Stimulated activated CD8-positive, alpha-beta memory T cell treated with anti-CD3 and anti-CD28 coated beads, Interleukin-2, amount 100 ng/mL, for 1 hour (primary cell): ENCODE measurements at regions not wholly inside any gene's neighbourhood (a gene's known extent, or its start where the extent isn't known, plus 50 kb on each side); places are given as distances from the start of the nearest gene placed in this dataset.
"Not testable (repeated sequence)": the region's sequence is repeated elsewhere in the genome, so short reads cannot be mapped to it uniquely, and the experiment has no call there.

Experiments
- DNase-seq, 2 donors: peaks; one replicate each; pipeline ENCODE4 v3.0.0-alpha.2; 2020; ENCODE audit warnings: low read depth in 2 of 2

DNA sequence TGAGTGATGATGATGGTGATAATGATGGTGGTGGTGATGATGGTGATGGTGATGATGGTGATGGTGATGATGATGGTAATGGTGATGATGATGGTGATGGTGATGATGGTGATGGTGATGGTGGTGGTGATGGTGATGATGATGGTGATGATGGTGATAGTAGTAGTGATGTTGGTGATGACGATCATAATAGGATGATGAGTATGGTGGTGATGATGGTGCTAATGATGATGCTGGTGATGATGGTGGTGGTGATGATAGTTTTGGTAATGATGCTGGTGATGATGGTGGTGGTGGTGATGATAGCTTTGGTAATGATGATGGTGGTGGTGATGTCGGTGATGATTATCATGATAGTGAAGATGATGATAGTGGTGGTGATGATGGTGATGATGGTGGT lies 171.5 kb upstream of the SFSWAP start:
- DNase-seq, result no peak

DNA sequence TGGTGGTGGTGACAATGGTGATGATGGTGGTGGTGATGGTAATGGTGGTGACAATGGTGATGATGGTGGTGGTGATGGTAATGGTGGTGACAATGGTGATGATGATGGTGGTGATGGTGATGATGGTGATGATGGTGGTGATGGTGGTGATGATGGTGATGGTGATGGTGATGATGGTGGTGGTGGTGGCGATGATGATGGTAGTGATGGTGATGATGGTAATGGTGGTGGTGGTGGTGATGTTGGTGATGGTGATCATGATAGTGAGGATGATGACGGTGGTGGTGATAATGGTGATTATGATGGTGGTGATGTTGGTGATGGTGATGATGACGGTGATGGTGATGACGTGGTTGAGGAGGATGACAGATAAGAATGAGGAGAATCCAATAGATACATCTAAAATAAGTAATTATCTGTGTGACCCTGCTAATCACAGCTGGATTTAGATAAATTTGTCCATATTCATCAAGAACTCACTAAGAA lies 170.7 kb upstream of the SFSWAP start:
- DNase-seq, result no peak

DNA sequence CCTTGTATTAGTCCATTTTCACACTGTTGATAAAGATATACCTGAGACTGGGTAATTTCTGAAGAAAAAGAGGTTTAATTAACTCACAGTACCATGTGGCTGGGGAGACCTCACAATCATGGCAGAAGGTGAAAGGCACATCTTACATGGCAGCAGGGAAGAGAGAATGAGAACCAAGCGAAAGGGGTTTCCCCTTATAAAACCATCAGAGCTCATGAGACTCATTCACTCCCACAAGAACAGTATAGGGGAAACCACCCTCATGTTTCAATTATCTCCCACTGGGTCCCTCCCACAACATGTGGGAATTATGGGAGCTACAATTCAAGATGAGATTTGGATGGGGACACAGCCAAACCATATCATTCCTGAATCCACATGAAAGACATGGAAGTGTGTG lies 169.4 kb upstream of the SFSWAP start:
- not testable (repeated sequence) for DNase-seq

DNA sequence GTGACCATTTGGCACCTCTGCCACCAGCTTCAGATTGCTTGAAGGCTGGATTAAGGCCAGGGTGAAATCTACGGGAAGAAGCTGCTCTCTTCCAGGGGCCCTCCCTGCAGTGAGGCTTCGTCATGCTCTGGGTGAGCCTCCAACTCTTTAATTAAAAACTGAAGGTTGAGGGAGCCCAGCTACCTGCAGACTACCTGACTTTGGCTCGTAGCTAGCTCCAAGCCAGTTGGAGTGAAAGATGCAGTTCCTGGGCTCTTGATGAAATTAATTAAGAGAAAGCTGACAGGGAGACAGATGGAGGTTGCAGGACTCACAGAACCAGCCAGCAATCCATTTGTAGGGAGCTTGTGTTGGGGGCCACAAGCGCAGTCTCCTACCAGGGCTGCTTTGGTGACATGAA lies 168.5 kb upstream of the SFSWAP start:
- no peak for DNase-seq

DNA sequence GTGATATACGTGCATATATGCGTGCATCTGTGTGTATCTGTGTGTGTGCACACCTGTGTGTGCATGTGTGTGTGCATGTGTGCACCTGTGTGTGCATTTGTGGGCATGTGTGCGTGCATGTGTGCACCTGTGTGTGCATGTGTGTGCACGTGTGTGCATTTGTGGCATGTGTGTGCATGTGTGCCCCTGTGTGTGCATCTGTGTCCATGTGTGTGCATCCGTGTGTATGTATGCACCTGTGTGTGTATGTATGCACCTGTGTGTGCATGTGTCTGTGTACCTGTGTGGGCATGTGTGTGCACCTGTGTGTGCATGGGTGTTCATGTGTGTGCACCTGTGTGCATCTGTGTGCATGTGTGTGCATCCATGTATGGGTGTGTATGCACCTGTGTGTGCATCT lies 167.8 kb upstream of the SFSWAP start:
- no peak for DNase-seq

DNA sequence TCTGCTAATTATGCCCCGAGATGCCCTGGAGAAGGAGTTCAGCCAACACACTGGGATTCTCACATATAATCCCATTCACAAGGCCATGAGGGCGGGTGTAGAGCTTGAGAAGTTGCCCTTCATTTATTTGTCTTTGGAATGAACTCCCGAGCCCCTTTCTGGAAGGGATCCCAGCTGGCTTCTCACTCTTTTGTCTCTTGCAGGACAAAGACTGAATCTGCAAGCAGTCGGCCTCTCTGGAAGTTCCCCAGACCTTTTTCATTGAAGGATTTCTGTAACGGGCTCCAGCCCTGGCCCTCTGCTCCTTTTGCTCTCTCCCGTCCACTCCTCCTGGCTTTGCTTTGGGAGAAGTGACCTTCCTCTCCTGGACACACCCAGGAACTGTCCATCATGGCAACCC lies 163.3 kb upstream of the SFSWAP start:
- DNase-seq, result no peak

DNA sequence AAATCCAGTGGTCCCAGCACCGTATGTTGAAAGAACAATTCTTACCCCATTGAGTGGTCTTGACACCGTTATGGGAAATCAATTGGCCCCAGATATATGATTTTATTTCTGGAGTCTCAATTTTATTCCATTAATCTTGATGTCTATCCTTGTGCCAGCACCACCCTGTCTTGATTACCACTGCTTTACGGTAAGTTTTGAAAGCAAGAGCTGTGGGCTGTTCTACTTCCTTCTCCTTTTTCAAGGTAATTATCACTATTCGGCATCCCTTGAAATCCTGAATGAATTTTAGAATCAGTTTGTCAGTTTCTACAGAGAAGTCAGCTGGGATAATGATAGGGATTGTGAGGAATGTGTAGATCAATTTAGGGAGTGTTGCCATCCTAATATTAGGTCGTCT lies 160.8 kb upstream of the SFSWAP start:
- no peak for DNase-seq

DNA sequence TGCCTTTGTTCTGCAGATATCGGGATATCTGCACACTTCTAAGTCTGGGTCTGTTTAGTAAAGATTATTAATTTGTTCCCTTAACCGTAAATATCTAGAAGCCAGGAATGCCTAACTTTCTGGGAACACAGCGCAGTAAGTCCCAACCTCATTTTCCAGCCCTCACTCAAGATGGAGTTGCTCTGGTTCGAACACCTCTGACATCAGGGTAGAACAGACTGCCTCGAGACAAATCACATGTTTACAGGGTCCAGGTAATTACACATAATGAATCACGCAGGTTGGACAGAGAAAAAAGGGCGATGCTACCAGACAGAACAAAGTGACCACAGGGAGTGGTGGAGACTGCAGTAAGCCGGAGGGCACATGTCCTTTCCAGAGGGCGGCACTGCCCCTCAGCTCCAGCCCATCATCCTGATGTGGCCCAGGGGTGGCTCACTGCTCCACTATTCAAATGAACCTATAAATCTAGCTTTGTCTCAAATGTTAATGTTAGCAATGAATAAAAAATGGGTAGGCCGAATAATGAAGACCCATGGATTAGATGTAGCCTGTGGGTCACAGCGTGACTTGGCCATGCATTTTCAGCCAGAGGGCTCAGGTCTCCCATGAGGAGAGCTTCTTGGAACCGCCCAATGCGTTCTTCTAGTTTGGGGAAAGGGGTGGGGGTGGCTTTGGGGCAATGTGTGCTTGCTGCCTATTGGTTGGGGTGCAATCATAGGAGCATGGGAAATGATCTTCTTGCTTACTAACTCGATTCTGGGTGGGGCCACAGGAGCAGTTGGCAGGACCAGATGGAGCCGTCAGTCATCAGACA lies 159.0 kb upstream of the SFSWAP start:
- no peak for DNase-seq

DNA sequence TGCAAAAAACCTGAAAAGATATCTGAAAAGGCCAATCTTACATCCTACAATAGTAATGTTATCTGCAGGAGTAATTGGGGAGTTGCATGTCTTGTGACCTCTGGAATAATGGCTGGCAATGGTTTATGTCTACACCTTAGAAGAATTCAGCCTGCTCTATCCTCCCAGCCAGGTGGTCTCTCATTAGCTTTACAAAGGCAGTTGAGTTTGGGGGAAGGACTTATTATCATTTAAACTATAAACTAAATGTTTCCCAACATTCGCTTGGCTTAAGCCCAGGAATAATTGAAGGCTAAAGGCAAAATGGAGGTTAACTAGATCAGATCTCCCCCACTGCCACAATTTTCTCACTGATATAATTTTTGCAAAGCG lies 158.4 kb upstream of the SFSWAP start:
- no peak for DNase-seq

DNA sequence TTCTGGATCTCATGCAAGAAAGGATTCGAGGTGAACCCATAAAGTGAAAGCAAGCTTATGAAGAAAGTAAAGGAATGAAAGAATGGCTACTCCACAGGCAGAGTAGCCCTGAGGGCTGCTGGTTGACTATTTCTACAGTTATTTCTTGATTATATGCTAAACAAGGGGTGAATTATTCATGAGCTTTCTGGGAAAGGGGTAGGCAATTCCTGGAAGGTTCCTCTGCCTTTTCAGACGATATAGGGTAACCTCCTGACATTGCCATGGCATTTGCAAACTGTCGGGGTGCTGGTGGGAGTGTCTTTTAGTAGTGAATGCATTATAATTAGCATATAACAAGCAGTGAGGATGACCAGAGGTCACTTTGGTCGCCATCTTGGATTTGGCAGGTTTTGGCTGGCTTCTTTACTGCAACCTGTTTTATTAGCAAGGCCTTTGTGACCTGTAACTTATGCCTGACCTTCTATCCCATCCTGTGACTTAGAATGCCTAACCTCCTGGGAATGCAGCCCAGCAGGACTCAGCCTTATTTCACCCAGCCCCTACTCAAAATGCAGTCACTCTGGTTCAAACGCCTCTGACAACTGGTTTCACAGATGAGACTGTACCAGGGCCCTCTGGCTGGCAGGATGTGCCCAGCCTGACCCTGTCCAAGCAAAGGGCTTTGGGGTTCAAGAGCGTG lies 157.7 kb upstream of the SFSWAP start:
- no peak for DNase-seq

DNA sequence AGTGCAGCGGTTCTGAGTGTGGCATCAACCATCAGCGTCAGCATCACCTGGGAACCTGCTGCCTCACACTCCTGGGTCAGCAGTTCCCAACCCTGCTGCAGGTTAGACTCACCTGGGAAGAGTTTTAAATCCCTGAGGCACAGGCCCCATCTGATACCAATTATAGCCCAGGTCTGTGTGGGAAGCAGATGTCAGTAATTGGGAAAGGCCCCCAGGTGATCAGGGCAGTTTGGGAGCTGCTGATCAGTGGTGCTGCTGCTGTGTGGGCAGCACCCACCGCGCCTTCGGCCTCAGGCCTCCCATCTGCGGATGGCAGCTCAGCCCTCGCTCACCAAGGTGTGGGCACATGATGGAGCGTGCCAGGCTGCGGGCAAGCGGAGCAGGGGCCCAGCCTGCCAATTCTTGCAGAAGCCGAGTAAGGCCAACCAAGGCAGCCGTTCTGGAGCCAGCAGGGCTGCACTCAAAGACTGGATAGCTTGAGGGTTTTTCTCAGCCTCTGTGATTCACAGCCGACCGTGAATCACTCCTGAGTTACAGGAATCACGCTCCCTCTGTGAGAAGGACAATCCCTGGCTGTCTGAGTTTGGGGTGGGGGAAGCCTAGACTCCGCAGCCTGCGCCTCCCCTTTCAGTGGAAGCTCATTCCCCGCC lies 155.6 kb upstream of the SFSWAP start:
- DNase-seq, result no peak

DNA sequence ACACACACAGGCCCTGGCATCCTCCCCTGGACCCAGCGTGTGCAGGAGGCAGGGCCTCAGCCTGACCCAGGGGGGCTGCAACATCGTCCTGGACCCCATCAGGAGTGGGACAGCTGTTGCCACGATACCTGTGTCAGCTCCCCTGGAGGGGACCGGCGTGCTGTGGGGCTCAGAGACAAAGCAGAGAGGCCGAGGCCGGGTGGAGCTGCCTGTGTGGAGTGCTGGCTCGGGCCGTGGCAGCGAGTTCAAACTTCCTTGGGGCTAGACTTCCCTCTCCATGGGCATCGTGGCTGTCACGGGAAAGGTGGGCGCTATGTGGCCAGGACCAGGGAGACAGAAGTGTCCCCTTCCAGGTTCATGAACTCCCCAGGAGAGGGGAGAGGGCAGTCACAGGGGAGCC lies 155.0 kb upstream of the SFSWAP start:
- no peak for DNase-seq

DNA sequence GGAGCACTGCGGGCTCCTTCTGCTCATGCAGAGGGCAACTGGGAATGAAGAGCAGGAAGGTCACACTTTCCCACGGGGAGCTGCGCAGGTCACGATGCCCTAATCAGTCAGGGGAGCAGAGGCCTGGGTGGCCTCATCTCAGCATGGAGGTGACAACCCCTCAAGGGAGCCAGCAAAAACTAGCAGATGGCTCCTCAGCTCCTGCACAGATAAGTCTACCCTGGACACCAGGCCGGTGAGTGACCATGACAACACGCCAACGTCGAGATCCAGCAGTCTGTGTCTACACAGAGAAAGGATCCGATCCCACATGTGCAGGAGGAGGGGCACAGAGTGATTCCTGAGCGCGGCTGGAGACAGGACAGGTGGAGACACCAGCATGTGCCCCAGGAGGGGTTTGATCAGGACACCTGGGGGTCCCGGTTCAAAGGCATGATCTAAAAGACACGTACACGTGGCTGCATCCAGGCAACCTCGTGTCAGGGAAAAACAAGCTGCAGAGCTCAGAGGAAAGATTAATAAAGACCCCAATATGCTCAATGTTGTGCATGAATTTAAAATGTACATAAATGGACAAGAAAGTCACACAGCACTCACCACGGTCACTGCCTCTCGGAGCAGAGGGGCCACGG lies 153.7 kb upstream of the SFSWAP start:
- no peak for DNase-seq

DNA sequence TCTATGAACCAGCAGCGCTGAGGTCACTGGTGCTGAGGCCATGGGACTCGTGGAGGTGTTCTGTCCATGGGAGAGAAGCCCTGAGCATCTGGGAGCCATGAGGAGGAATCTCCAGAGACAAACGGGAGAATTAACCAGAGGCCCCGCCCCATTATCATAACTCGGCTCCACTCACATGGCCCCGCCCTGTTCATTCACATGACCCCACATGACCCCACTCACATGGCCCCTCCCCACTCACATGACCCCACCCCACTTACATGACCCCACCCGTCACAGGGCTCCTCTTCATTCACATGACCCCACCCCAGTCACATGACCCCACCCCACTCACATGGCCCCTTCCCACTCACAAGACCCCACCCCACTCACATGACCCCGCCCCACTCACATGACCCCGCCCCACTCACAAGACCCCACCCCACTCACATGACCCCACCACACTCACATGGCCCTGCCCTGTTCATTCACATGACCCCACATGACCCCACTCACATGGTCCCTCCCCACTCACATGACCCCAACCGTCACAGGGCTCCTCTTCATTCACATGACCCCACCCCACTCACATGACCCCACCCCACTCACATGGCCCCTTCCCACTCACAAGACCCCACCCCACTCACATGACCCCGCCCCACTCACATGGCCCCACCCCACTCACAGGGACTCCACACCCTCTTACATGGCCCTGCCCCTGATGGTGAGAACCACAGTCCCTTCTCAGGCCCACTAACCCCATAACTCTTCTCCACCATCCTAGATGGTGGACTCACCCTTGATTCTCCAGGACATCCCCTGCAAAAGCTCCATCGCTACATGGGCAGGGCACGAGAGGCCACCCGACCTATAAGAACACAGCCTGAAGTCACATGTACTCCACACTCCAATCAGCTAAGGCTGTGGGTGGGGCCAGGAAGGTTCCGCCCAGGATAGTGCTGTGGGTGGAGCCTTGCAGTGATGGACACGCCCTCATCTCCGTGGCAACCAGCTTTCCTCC lies 151.1 kb upstream of the SFSWAP start:
- DNase-seq, result no peak

DNA sequence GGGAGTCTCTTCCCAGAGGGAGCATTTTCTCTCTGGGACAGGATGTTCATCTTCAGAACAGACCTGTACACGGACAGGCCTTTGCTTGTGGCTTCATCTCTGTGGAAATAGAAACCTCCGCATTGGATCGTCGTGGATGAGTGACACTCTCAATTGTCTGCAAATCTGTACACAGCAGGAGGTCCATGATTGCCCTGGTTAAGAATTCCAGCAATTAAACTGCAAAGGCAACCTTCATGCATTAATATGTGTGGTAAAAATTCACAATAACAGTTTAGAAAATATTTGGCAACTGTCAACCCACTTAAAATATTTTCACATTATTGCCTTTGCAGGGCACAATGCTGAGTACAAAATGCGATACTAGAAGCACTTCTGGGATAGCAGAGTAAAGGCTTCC lies 149.8 kb upstream of the SFSWAP start:
- DNase-seq, result no peak

DNA sequence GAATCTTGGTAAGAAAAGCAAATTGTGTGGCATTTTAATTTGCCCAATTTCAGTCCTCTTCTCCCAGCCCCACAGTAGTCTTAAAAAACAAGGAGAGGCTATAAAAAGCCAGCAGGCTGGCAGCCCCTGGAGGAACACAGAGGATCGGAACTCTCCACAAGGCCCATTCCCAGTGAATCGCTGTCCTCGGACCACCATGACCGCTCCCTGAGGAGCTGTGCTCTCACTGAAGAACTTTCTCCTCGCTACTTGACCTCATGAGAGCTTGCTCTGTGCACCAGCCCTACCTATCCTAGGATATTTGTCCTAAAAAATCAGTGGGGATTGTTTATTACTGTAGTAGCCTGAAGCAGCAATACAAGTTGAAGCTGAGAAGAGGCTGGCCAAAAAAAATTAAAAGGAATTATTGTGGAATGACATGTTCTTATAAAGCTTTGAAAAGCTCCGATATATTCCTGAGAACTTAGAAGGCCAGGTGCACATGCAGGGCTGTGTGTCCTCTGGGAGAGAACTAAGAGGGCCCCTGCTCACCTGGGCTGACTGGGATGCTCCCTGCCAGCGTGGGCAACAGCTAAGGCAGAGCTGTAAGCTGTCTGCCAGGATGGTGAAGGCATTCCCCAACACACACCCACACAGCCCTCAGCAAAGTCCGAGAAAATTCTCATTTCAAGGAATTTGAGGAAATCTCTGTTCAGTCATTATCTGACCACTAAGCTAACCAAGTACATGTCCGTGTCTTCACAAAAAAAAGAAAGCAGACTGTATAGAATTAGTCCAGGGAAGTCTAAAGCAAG lies 148.8 kb upstream of the SFSWAP start:
- no peak for DNase-seq

DNA sequence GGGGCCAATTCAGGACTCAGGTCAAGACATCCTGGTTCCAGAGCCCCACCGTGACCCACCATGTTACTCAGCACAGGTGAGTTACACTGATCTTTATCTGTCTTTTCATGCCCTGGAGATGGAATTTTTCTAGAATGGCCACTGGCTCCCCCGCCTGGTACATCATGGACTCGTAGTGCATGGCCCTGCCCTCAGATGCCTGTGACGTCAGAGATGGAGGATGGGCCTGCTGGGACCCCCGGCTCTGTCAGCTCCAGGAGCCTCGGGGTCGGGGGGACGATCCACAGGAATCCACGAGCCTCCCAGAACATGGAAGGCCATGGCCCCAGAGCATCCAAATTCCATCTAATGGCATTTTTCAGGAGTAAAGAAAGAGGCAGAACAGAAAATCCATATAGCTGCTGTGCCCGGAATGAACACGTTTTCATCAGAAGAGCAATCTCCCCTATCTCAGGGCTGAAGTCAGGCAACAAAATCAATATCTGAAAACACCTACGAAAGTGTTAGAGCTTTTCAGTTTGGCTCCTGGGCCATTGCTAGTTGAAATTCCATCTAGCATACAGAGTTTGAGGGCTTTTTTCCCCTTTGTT lies 146.7 kb upstream of the SFSWAP start:
- DNase-seq, result not testable (repeated sequence)

DNA sequence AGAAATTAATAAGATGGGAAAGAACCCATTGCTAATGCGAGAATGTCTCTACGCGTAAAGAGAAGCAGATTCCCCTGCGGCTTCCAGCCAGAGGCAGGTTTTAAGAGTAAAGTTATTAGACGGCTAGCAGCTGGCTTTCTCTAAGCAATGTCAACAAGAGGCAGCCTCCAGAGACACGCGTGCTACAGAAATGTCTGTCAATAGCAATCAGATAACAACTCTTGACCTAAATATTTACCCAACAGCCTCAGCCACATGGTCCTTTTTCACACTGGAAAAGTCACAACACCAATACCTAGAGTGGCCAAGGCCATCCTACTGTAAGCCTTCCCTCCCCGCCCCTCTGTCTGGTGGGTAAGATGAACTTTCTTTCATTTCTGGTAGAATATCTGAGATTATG lies 146.0 kb upstream of the SFSWAP start:
- DNase-seq, result no peak

DNA sequence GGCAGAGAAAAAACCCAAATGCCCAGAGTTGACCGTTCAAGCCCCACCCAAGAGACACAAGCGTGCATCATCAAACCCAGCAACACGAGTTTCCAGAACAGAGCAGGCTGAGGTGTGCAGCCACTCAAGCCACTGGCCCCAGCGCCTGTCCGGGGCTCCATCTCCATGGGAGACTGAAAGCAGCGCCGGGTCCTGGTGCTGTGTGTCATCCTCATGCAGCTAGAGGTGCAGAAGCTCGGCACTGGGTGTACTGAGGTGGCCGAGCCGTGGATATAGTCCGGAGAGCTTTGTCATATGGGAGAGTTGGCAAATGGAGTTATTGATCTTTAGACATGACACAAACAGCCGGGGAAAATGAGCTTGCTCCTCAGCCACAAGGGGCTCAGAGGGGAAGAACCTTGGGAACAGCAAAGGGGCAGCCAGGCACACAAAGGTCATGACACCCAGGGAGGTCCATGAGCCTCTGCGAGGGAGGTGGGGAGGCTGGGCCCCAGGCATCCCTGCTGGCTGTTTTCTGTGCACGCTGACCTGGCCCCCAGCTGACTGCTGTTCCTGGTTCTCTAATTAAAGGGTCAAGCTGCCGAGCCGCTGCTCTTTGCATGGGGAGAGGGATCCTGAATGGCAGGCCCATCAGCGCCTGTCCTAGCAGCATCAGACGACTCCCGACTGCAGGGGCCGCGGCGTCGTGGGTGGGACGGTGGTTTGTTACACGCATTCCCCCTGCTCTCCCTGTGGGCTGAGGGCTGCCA lies 145.4 kb upstream of the SFSWAP start:
- no peak for DNase-seq
